Osteocyte (in vitro differentiated cells): ENCODE measurements at regions not wholly inside any gene's neighbourhood (a gene's known extent, or its start where the extent isn't known, plus 50 kb on each side); places are given as distances from the start of the nearest gene placed in this dataset.

ENCODE experiments used
- DNase-seq: peaks from one replicate; pipeline ENCODE4 v3.0.0; 2021; ENCODE audit warnings: mixed read lengths; ENCODE audit not compliant: unreplicated experiment; ENCODE audit errors: extremely low spot score
- H3K27ac Mint-ChIP-seq: one replicate; pipeline ENCODE4 v1.8.0; 2021; ENCODE audit warnings: mild to moderate bottlenecking, mixed read lengths; ENCODE audit not compliant: unreplicated experiment
- H3K27me3 Mint-ChIP-seq: one replicate; pipeline ENCODE4 v1.8.0; 2021; ENCODE audit warnings: mixed read lengths; ENCODE audit not compliant: unreplicated experiment
- H3K36me3 Mint-ChIP-seq: one replicate; pipeline ENCODE4 v1.8.0; 2021; ENCODE audit warnings: mixed read lengths; ENCODE audit not compliant: unreplicated experiment
- H3K4me1 Mint-ChIP-seq: one replicate; pipeline ENCODE4 v1.8.0; 2021; ENCODE audit warnings: mixed read lengths; ENCODE audit not compliant: unreplicated experiment
- H3K4me3 Mint-ChIP-seq: one replicate; pipeline ENCODE4 v1.8.0; 2021; ENCODE audit warnings: mild to moderate bottlenecking, moderate library complexity, mixed read lengths; ENCODE audit not compliant: unreplicated experiment
- H3K9me3 Mint-ChIP-seq: one replicate; pipeline ENCODE4 v1.8.0; 2021; ENCODE audit warnings: mixed read lengths; ENCODE audit not compliant: unreplicated experiment
- CTCF ChIP-seq: fragments of 200-600 bp; sonication (generic); IDR thresholded peaks from 2 replicates; pipeline ENCODE4 v1.5.0; 2021; ENCODE audit warnings: antibody characterized with exemption, mild to moderate bottlenecking, moderate library complexity

DNA sequence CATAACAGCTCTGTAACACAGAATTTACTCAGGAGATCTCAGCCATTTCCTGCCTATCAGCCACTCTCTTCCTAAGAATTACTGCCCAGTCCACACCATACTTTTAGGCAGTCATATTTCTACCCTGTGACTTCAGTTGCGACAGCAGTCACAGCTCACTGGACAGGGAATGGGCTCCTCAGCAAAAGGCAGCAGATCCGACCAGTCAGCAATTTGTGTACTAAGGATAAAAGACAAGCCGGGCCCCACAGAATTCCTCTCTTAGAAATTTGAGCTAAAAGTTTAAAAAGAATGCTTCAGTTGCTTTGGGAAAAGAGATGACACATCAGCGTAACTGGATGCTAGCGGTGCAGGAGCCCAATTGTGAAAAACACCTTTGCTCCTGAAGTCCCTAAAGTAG lies 172.1 kb downstream of the ENC1 start:
- no peaks in the 10 kb centered on the region for H3K9me3 Mint-ChIP-seq
- DNase-seq, result no peak
- no peak overlapping the region for H3K27ac Mint-ChIP-seq
- TF ChIP-seq CTCF, result no peak
- H3K4me1 Mint-ChIP-seq, result no peaks in the 10 kb centered on the region
- H3K27me3 Mint-ChIP-seq, result no peaks in the 10 kb centered on the region
- no peak overlapping the region for H3K4me3 Mint-ChIP-seq
- no peaks in the 10 kb centered on the region for H3K36me3 Mint-ChIP-seq

GRCh38 chr5:74465724-74466123 lies 174.8 kb downstream of the ENC1 start:
- Mint-ChIP-seq H3K9me3 (no peaks in the 10 kb centered on the region), H3K27me3 (peaks cover 13% of the 10 kb centered on the region), H3K4me1 (no peaks in the 10 kb centered on the region), H3K36me3 (peaks cover 1% of the 10 kb centered on the region), H3K27ac (no peak overlapping the region), H3K4me3 (no peak overlapping the region)
- no peak for DNase-seq
- TF ChIP-seq CTCF, result no peak

DNA sequence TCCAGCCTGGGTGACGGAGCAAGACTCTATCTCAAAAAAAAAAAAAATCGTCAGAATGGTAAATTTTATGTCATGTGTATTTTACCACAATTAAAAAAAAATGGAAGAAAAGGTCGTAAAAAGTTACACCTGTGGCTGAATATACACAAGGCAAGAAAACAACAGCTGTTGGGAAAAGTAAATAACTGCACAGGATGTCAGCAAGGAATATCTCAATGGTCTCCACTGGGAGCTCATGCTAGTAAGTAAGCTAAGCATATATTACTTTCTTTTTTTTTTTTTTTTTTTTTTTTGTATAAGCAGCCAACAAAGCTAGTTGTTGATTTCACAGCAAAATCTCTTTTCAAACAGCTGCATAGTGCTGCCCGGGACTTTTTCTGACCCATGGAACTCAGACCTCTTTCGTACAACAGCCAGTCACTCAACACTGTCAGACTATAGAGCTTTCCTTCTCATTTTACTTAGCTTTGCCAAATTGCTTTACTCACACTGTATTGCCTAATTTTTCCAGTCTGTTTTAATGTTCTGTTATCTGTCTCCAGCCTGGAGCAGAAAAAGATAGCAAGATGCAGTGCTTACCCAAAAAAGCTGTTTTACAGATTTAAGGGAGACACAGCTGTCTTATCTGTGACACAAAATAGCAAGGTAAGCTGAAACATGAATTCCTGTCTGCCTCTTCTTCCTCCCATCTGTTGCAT lies 175.9 kb downstream of the ENC1 start:
- Mint-ChIP-seq H3K27ac (no peak overlapping the region), H3K4me1 (no peaks in the 10 kb centered on the region), H3K9me3 (no peaks in the 10 kb centered on the region), H3K27me3 (peaks cover 13% of the 10 kb centered on the region), H3K36me3 (peaks cover 1% of the 10 kb centered on the region), H3K4me3 (no peak overlapping the region)
- DNase-seq, result no peak
- no peak for TF ChIP-seq CTCF

- Mint-ChIP-seq H3K36me3 (peaks cover 1% of the 10 kb centered on the region), H3K27me3 (peaks cover 13% of the 10 kb centered on the region), H3K4me3 (no peak overlapping the region), H3K4me1 (no peaks in the 10 kb centered on the region), H3K9me3 (no peaks in the 10 kb centered on the region), H3K27ac (no peak overlapping the region)
- TF ChIP-seq CTCF, result no peak
- no peak for DNase-seq
Measured at GRCh38 chr5:74462356-74462755, 178.2 kb downstream of the ENC1 start.

GRCh38 chr5:74461251-74461650 lies 179.3 kb downstream of the ENC1 start:
- H3K27me3 Mint-ChIP-seq, result peaks cover 13% of the 10 kb centered on the region
- no peaks in the 10 kb centered on the region for H3K9me3 Mint-ChIP-seq
- peaks cover 1% of the 10 kb centered on the region for H3K36me3 Mint-ChIP-seq
- H3K27ac Mint-ChIP-seq, result no peak overlapping the region
- H3K4me1 Mint-ChIP-seq, result no peaks in the 10 kb centered on the region
- no peak for DNase-seq
- TF ChIP-seq CTCF, result no peak
- no peak overlapping the region for H3K4me3 Mint-ChIP-seq
